CD14-positive monocyte (primary cell): ENCODE measurements at regions not wholly inside any gene's neighbourhood (a gene's known extent, or its start where the extent isn't known, plus 50 kb on each side); places are given as distances from the start of the nearest gene placed in this dataset.

Experiments used
- DNase-seq, 3 donors: peaks; one replicate each; pipeline ENCODE4 v3.0.0-alpha.2; 2011 to 2022
- H2AFZ ChIP-seq: 2 replicates; pipeline ENCODE4 v1.6.0; 2012; ENCODE audit warnings: mild to moderate bottlenecking, low read depth, low read length, inconsistent platforms; ENCODE audit not compliant: insufficient read depth, poor library complexity, severe bottlenecking
- H3K27ac ChIP-seq, 2 donors: 1 replicate in 1 of 2; 2 replicates in 1 of 2; pipeline ENCODE4 v1.5.1; 2012 to 2013; ENCODE audit warnings: low read length in 2 of 2, control low read depth in 1 of 2, inconsistent platforms in 1 of 2, low read depth in 1 of 2, mild to moderate bottlenecking in 1 of 2
- H3K27me3 ChIP-seq, 2 donors: one replicate each; pipeline versions ENCODE4 v1.6.0 to v1.6.1; 2011 to 2013; ENCODE audit warnings: low read length in 2 of 2; ENCODE audit not compliant: control insufficient read depth in 2 of 2, insufficient read depth in 2 of 2
- H3K36me3 ChIP-seq, 2 donors: replicated peaks in 1 of 2; 1 replicate in 1 of 2; 2 replicates in 1 of 2; pipeline versions ENCODE4 v1.5.1 to v1.6.1; 2012 to 2013; ENCODE audit warnings: low read length in 2 of 2, control low read depth in 1 of 2, inconsistent platforms in 1 of 2, mild to moderate bottlenecking in 1 of 2; ENCODE audit not compliant: insufficient read depth in 2 of 2, control insufficient read depth in 1 of 2
- H3K4me1 ChIP-seq, 2 donors: 1 replicate in 1 of 2; 2 replicates in 1 of 2; pipeline versions ENCODE4 v1.5.1 to v1.6.1; 2012 to 2013; ENCODE audit warnings: low read length in 2 of 2, control low read depth in 1 of 2, inconsistent platforms in 1 of 2, mild to moderate bottlenecking in 1 of 2, moderate library complexity in 1 of 2; ENCODE audit not compliant: insufficient read depth in 2 of 2, control insufficient read depth in 1 of 2
- H3K4me2 ChIP-seq: replicated peaks from 2 replicates; pipeline ENCODE3; 2012; ENCODE audit warnings: low read length, moderate library complexity, mild to moderate bottlenecking; ENCODE audit not compliant: poor library complexity, severe bottlenecking; ENCODE audit errors: extremely low read depth
- H3K4me3 ChIP-seq, 3 experiments: fragments of 200-600 bp in 1 of 3; sonication (generic) in 1 of 3; replicated peaks in 1 of 3; 1 replicate in 2 of 3; 2 replicates in 1 of 3; pipeline ENCODE4 v1.5.1; 2011 to 2013; ENCODE audit warnings: low read length in 3 of 3, mild to moderate bottlenecking in 3 of 3, control low read depth in 2 of 3, low read depth in 2 of 3, inconsistent platforms in 1 of 3, moderate library complexity in 1 of 3
- H3K79me2 ChIP-seq: 2 replicates; pipeline ENCODE4 v1.6.0; 2012; ENCODE audit warnings: mild to moderate bottlenecking, control low read depth, inconsistent platforms, low read length, moderate library complexity; ENCODE audit not compliant: insufficient read depth
- H3K9ac ChIP-seq: 2 replicates; pipeline ENCODE4 v1.6.0; 2017; ENCODE audit warnings: low read length, mild to moderate bottlenecking; ENCODE audit not compliant: insufficient read depth, poor library complexity, severe bottlenecking
- H3K9me3 ChIP-seq, 2 donors: replicated peaks in 1 of 2; 1 replicate in 1 of 2; 2 replicates in 1 of 2; pipeline versions ENCODE4 v1.5.1 to v1.6.1; 2012 to 2013; ENCODE audit warnings: low read length in 2 of 2, control low read depth in 1 of 2; ENCODE audit not compliant: control insufficient read depth in 1 of 2, insufficient read depth in 1 of 2
- H4K20me1 ChIP-seq: 2 replicates; pipeline ENCODE4 v1.6.0; 2012; ENCODE audit warnings: mild to moderate bottlenecking, low read length, control low read depth, moderate library complexity; ENCODE audit not compliant: insufficient read depth
- H3K27ac Mint-ChIP-seq, 7 donors: one replicate each; pipeline ENCODE4 v1.8.0; 2020; ENCODE audit warnings: mild to moderate bottlenecking in 7 of 7, mixed read lengths in 7 of 7, moderate library complexity in 6 of 7, inconsistent platforms in 2 of 7
- H3K27me3 Mint-ChIP-seq, 3 donors: one replicate each; pipeline ENCODE4 v1.8.0; 2021 to 2022; ENCODE audit warnings: low read depth in 3 of 3, mild to moderate bottlenecking in 3 of 3, mixed read lengths in 3 of 3, moderate library complexity in 3 of 3, inconsistent platforms in 1 of 3
- H3K36me3 Mint-ChIP-seq, 2 donors: one replicate each; pipeline ENCODE4 v1.8.0; 2020; ENCODE audit warnings: mixed read lengths in 2 of 2, inconsistent platforms in 1 of 2, mild to moderate bottlenecking in 1 of 2
- H3K4me1 Mint-ChIP-seq: one replicate; pipeline ENCODE4 v1.8.0; 2020; ENCODE audit warnings: mild to moderate bottlenecking, mixed read lengths
- H3K4me3 Mint-ChIP-seq, 2 donors: one replicate each; pipeline ENCODE4 v1.8.0; 2020; ENCODE audit warnings: mild to moderate bottlenecking in 2 of 2, mixed read lengths in 2 of 2, moderate library complexity in 1 of 2
- H3K9me3 Mint-ChIP-seq, 7 donors: one replicate each; pipeline ENCODE4 v1.8.0; 2020 to 2022; ENCODE audit warnings: mixed read lengths in 7 of 7, mild to moderate bottlenecking in 6 of 7, moderate library complexity in 6 of 7, inconsistent platforms in 2 of 7
- intact Hi-C, 2 donors: fragments of 100-400 bp; cut with micrococcal nuclease; formaldehyde crosslinking; loops; one replicate each; pipeline versions ENCODE4 v1.15.0 to v1.15.1; 2023
- TF ChIP-seq, protein P1 (sequence below): fragments of 200-600 bp; IDR thresholded peaks from one replicate; pipeline ENCODE4 v1.8.0; 2022; ENCODE audit warnings: antibody characterized with exemption, mild to moderate bottlenecking

DNA sequence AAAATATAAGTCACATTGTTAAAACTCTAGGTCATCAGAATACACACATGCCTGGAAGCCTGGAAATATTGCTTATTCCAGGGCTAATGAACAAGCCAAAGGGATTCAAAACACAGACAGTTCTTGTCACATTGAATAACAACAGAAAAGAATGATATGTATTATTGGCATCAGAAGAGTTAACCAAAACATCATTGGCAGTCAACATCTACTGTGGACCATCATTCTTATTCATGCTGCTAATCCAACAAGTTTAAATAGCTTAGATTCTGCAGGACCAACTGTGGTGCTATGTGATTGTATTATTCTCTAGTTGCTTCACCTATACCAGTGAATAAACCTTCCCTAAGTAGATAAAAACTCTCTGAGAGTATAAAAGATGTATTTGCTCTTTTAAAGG lies 198.3 kb downstream of the NEBL start:
- DNase-seq, result no peak
- Histone ChIP-seq H4K20me1 (no peaks in the 10 kb centered on the region), H3K4me2 (no peak overlapping the region), H3K4me1 (no peaks in the 10 kb centered on the region), H3K9ac (no peak overlapping the region), H2AFZ (no peak overlapping the region), H3K27ac (no peak overlapping the region), H3K79me2 (no peaks in the 10 kb centered on the region), H3K27me3 (no peaks in the 10 kb centered on the region), H3K9me3 (peaks cover 5 to 7% of the 10 kb centered on the region in 2 donors), H3K4me3 (no peak overlapping the region), H3K36me3 (no peaks in the 10 kb centered on the region)
- Mint-ChIP-seq H3K4me1 (no peaks in the 10 kb centered on the region), H3K4me3 (no peak overlapping the region), H3K36me3 (no peaks in the 10 kb centered on the region), H3K9me3 (peaks cover 2 to 11% (median 5%) of the 10 kb centered on the region in 7 donors), H3K27ac (no peak overlapping the region), H3K27me3 (no peaks in the 10 kb centered on the region)
- TF ChIP-seq, protein P1, sequence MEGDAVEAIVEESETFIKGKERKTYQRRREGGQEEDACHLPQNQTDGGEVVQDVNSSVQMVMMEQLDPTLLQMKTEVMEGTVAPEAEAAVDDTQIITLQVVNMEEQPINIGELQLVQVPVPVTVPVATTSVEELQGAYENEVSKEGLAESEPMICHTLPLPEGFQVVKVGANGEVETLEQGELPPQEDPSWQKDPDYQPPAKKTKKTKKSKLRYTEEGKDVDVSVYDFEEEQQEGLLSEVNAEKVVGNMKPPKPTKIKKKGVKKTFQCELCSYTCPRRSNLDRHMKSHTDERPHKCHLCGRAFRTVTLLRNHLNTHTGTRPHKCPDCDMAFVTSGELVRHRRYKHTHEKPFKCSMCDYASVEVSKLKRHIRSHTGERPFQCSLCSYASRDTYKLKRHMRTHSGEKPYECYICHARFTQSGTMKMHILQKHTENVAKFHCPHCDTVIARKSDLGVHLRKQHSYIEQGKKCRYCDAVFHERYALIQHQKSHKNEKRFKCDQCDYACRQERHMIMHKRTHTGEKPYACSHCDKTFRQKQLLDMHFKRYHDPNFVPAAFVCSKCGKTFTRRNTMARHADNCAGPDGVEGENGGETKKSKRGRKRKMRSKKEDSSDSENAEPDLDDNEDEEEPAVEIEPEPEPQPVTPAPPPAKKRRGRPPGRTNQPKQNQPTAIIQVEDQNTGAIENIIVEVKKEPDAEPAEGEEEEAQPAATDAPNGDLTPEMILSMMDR, result no peak
- intact Hi-C loops, result no loop called here

DNA sequence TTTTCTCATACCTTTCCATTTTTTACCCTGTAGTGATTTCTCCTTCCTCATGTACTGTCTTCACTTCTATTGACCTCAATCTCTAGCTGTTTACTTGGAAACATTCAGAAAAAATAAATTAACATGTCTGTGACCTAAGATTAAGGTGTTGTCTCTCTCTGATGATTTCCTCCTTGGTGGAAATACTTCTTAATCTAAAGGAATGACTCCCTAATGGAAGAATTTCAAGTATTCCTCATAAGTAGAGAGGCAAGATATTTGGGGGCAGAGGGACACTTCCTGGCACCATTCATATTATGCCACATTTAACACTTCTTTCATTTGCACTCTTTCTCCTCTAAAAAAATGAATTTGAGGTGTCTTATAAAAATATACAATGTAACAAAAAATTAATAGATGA lies 202.8 kb downstream of the NEBL start:
- no peaks in the 10 kb centered on the region for H3K27me3 Mint-ChIP-seq
- TF ChIP-seq, protein P1, result no peak
- no peaks in the 10 kb centered on the region for H3K36me3 Mint-ChIP-seq
- no peak overlapping the region for H3K4me2 ChIP-seq
- H3K4me1 ChIP-seq, result no peaks in the 10 kb centered on the region
- no peaks in the 10 kb centered on the region for H3K36me3 ChIP-seq
- no peaks in the 10 kb centered on the region for H3K79me2 ChIP-seq
- no peaks in the 10 kb centered on the region for H3K4me1 Mint-ChIP-seq
- H2AFZ ChIP-seq, result no peak overlapping the region
- no peaks in the 10 kb centered on the region for H3K9me3 ChIP-seq
- H3K27me3 ChIP-seq, result no peaks in the 10 kb centered on the region
- no peak for DNase-seq
- H3K4me3 ChIP-seq, result no peak overlapping the region
- H3K27ac Mint-ChIP-seq, result no peak overlapping the region
- H3K9me3 Mint-ChIP-seq, result peaks cover 0 to 11% (median 3%) of the 10 kb centered on the region in 7 donors
- no peaks in the 10 kb centered on the region for H4K20me1 ChIP-seq
- H3K4me3 Mint-ChIP-seq, result no peak overlapping the region
- intact Hi-C loops, result no loop called here
- H3K9ac ChIP-seq, result no peak overlapping the region
- no peak overlapping the region for H3K27ac ChIP-seq
